HEK293 (cell line): ENCODE measurements at regions not wholly inside any gene's neighbourhood (a gene's known extent, or its start where the extent isn't known, plus 50 kb on each side); places are given as distances from the start of the nearest gene placed in this dataset.

Experiments used
- CTCF ChIA-PET: fragments of 350-600 bp; formaldehyde crosslinking; extraction: SDS; loops from one replicate; lab custom pipeline; 2021; ENCODE audit warnings: antibody characterized with exemption; lab: Yijun Ruan, JAX
- POLR2A ChIA-PET: fragments of 300-600 bp; formaldehyde crosslinking; extraction: SDS; loops from one replicate; lab custom pipeline; 2020; ENCODE audit warnings: antibody characterized with exemption, inconsistent platforms; lab: Yijun Ruan, JAX
- H3K27ac ChIP-seq: fragments of 200-500 bp; sonication (Bioruptor generic); 2 replicates; pipeline ENCODE4 v1.5.1; 2014; ENCODE audit warnings: low read depth, low read length, control low read depth, inconsistent platforms; ENCODE audit errors: extremely low read depth
- H3K36me3 ChIP-seq, 2 experiments: fragments of 200-500 bp in 1 of 2; sonication (Bioruptor generic) in 1 of 2; 1 replicate in 1 of 2; 2 replicates in 1 of 2; pipeline ENCODE4 v1.5.1; 2014 to 2017; ENCODE audit warnings: inconsistent platforms in 2 of 2, low read length in 2 of 2; ENCODE audit not compliant: control insufficient read depth in 2 of 2, insufficient read depth in 1 of 2
- H3K4me1 ChIP-seq: fragments of 200-500 bp; sonication (Bioruptor generic); 2 replicates; pipeline ENCODE4 v1.5.1; 2014; ENCODE audit warnings: mild to moderate bottlenecking, low read length, inconsistent platforms; ENCODE audit not compliant: control insufficient read depth, insufficient read depth
- H3K4me3 ChIP-seq: 2 replicates; pipeline ENCODE4 v1.5.1; 2011; ENCODE audit warnings: low read depth, mild to moderate bottlenecking, control low read depth, low read length, moderate library complexity
- H3K9me3 ChIP-seq: fragments of 200-500 bp; sonication (Bioruptor generic); 2 replicates; pipeline ENCODE4 v1.5.1; 2014; ENCODE audit warnings: low read depth, low read length, inconsistent platforms; ENCODE audit not compliant: control insufficient read depth, insufficient read depth
- ATF2 ChIP-seq: fragments of 450-650 bp; formaldehyde crosslinking; IDR thresholded peaks from 2 replicates; pipeline ENCODE4 v1.5.1; 2016; ENCODE audit warnings: missing biosample characterization, missing genetic modification characterization, low read depth
- BCL11A ChIP-seq: fragments of 450-650 bp; formaldehyde crosslinking; IDR thresholded peaks from 2 replicates; pipeline ENCODE4 v1.5.1; 2016; ENCODE audit warnings: low read depth, missing biosample characterization, missing genetic modification characterization
- ELK4 ChIP-seq: IDR thresholded peaks from 2 replicates; pipeline ENCODE4 v1.6.1; 2011; ENCODE audit warnings: mild to moderate bottlenecking, low read depth, low read length, borderline replicate concordance
- KLF7 ChIP-seq: fragments of 450-650 bp; formaldehyde crosslinking; IDR thresholded peaks from 2 replicates; pipeline ENCODE4 v1.5.1; 2016; ENCODE audit warnings: missing biosample characterization, missing genetic modification characterization, borderline replicate concordance
- KLF9 ChIP-seq: fragments of 450-650 bp; formaldehyde crosslinking; IDR thresholded peaks from 2 replicates; pipeline ENCODE4 v1.5.1; 2016; ENCODE audit warnings: missing biosample characterization, missing genetic modification characterization, low read depth
- MYNN ChIP-seq: fragments of 450-650 bp; formaldehyde crosslinking; IDR thresholded peaks from 2 replicates; pipeline ENCODE4 v1.5.1; 2016; ENCODE audit warnings: missing biosample characterization, missing genetic modification characterization, borderline replicate concordance
- SETDB1 ChIP-seq: IDR thresholded peaks from one replicate; pipeline ENCODE4 v1.6.1; 2017; ENCODE audit warnings: mild to moderate bottlenecking, low read length, moderate library complexity, mixed read lengths; ENCODE audit not compliant: insufficient read length
- WT1 ChIP-seq: fragments of 450-650 bp; formaldehyde crosslinking; IDR thresholded peaks from 2 replicates; pipeline ENCODE4 v1.5.1; 2016; ENCODE audit warnings: missing biosample characterization, missing genetic modification characterization
- ZNF18 ChIP-seq: fragments of 450-650 bp; formaldehyde crosslinking; IDR thresholded peaks from 2 replicates; pipeline ENCODE4 v1.5.1; 2016; ENCODE audit warnings: missing biosample characterization, missing genetic modification characterization
- ZNF2 ChIP-seq: fragments of 450-650 bp; formaldehyde crosslinking; IDR thresholded peaks from 2 replicates; pipeline ENCODE4 v1.5.1; 2016; ENCODE audit warnings: missing biosample characterization, missing genetic modification characterization
- ZNF211 ChIP-seq: fragments of 450-650 bp; formaldehyde crosslinking; IDR thresholded peaks from 2 replicates; pipeline ENCODE4 v1.5.1; 2016; ENCODE audit warnings: low read depth, missing biosample characterization, missing genetic modification characterization
- ZNF350 ChIP-seq: fragments of 450-650 bp; formaldehyde crosslinking; IDR thresholded peaks from 2 replicates; pipeline ENCODE4 v1.5.0; 2017; ENCODE audit warnings: missing biosample characterization, mild to moderate bottlenecking, missing genetic modification characterization
- ZNF488 ChIP-seq: fragments of 450-650 bp; formaldehyde crosslinking; IDR thresholded peaks from 2 replicates; pipeline ENCODE4 v1.5.1; 2016; ENCODE audit warnings: missing biosample characterization, missing genetic modification characterization
- ZNF830 ChIP-seq: fragments of 450-650 bp; IDR thresholded peaks from 2 replicates; pipeline ENCODE4 v1.5.0; 2018; ENCODE audit warnings: missing biosample characterization, missing genetic modification characterization, low read depth, mild to moderate bottlenecking, moderate library complexity
- TF ChIP-seq, protein P1 (sequence below): fragments of 450-650 bp; formaldehyde crosslinking; conservative IDR thresholded peaks from 2 replicates; pipeline ENCODE4 v1.5.1; 2016; ENCODE audit warnings: low read depth, missing biosample characterization, missing genetic modification characterization

- TF ChIP-seq BCL11A (tag by site-specific recombination) (no peak), ZNF488 (no peak), KLF9 (no peak), MYNN (tag by site-specific recombination) (no peak), KLF7 (tag by site-specific recombination) (no peak), ZNF2 (tag by site-specific recombination) (no peak), ELK4 (no peak), ZNF18 (tag by site-specific recombination) (no peak), ATF2 (tag by site-specific recombination) (no peak)
- TF ChIP-seq, protein P1, sequence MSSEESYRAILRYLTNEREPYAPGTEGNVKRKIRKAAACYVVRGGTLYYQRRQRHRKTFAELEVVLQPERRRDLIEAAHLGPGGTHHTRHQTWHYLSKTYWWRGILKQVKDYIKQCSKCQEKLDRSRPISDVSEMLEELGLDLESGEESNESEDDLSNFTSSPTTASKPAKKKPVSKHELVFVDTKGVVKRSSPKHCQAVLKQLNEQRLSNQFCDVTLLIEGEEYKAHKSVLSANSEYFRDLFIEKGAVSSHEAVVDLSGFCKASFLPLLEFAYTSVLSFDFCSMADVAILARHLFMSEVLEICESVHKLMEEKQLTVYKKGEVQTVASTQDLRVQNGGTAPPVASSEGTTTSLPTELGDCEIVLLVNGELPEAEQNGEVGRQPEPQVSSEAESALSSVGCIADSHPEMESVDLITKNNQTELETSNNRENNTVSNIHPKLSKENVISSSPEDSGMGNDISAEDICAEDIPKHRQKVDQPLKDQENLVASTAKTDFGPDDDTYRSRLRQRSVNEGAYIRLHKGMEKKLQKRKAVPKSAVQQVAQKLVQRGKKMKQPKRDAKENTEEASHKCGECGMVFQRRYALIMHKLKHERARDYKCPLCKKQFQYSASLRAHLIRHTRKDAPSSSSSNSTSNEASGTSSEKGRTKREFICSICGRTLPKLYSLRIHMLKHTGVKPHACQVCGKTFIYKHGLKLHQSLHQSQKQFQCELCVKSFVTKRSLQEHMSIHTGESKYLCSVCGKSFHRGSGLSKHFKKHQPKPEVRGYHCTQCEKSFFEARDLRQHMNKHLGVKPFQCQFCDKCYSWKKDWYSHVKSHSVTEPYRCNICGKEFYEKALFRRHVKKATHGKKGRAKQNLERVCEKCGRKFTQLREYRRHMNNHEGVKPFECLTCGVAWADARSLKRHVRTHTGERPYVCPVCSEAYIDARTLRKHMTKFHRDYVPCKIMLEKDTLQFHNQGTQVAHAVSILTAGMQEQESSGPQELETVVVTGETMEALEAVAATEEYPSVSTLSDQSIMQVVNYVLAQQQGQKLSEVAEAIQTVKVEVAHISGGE (tag by site-specific recombination) = no peak
Observed at GRCh38 chr12:88737838-88738472, 157.7 kb upstream of the KITLG start (continued).

GRCh38 chr12:88736031-88736430 lies 155.8 kb upstream of the KITLG start:
- ChIA-PET POLR2A (no interaction called here), CTCF (no interaction called here)
- H3K4me1 ChIP-seq = no peaks in the 10 kb centered on the region
- H3K36me3 ChIP-seq = no peaks in the 10 kb centered on the region
- no peak overlapping the region for H3K4me3 ChIP-seq
- no peak for TF ChIP-seq ZNF211 (tag by site-specific recombination)
- TF ChIP-seq WT1 (tag by site-specific recombination) = no peak
- TF ChIP-seq ZNF830 = no peak
- no peak for TF ChIP-seq SETDB1
- no peak for TF ChIP-seq ZNF350 (tag by site-specific recombination)
- no peak for TF ChIP-seq MYNN (tag by site-specific recombination)
- 0 out of 2 replicates have a peak, but pooled peaks have one; percentile 19 for TF ChIP-seq ATF2 (tag by site-specific recombination)
- no peaks in the 10 kb centered on the region for H3K9me3 ChIP-seq
- no peak overlapping the region for H3K27ac ChIP-seq
